Stimulated activated CD4-positive, alpha-beta T cell treated with anti-CD3 and anti-CD28 coated beads, Interleukin-1b, Interleukin-23, amount 100 ng/mL, for 24 hours (primary cell): ENCODE measurements at regions not wholly inside any gene's neighbourhood (a gene's known extent, or its start where the extent isn't known, plus 50 kb on each side); places are given as distances from the start of the nearest gene placed in this dataset.
"Not testable (repeated sequence)": the region's sequence is repeated elsewhere in the genome, so short reads cannot be mapped to it uniquely, and the experiment has no call there.

Experiments
- DNase-seq, 4 experiments: peaks; one replicate each; pipeline ENCODE4 v3.0.0-alpha.2; 2020; ENCODE audit warnings: low read depth in 4 of 4, low spot score in 1 of 4

GRCh38 chr1:54474310-54475251 is 68.4 kb upstream of the SSBP3 start:
- no peak for DNase-seq

GRCh38 chr1:54471588-54471987 is 65.4 kb upstream of the SSBP3 start:
- DNase-seq, result no peak

GRCh38 chr1:54469444-54469843 is 63.2 kb upstream of the SSBP3 start:
- DNase-seq, result not testable (repeated sequence)

GRCh38 chr1:54468288-54469084 is 62.3 kb upstream of the SSBP3 start:
- not testable (repeated sequence) for DNase-seq

- DNase-seq, result no peak
Observed at GRCh38 chr1:54465351-54465811, 59.2 kb upstream of the SSBP3 start.

- DNase-seq, result no peak
Observed at GRCh38 chr1:54464477-54465146, 58.4 kb upstream of the SSBP3 start.

GRCh38 chr1:54464031-54464476 is 57.9 kb upstream of the SSBP3 start:
- no peak for DNase-seq

GRCh38 chr1:54463259-54464030 is 57.3 kb upstream of the SSBP3 start:
- DNase-seq, result no peak

GRCh38 chr1:54462597-54463258 is 56.5 kb upstream of the SSBP3 start:
- no peak for DNase-seq

GRCh38 chr1:54461731-54462596 is 55.8 kb upstream of the SSBP3 start:
- DNase-seq, result no peak

GRCh38 chr1:54460861-54461387 is 54.7 kb upstream of the SSBP3 start:
- no peak for DNase-seq

- DNase-seq, result no peak
Observed at GRCh38 chr1:54460351-54460750, 54.2 kb upstream of the SSBP3 start.

- no peak for DNase-seq
Observed at GRCh38 chr1:54459726-54460191, 53.6 kb upstream of the SSBP3 start.

- DNase-seq, result no peak
Observed at GRCh38 chr1:54459140-54459539, 52.9 kb upstream of the SSBP3 start.

GRCh38 chr1:54456921-54457529 is 50.8 kb upstream of the SSBP3 start:
- no peak for DNase-seq

GRCh38 chr1:54456361-54456760 is 50.2 kb upstream of the SSBP3 start:
- DNase-seq, result no peak
